ENCODE measurements at regions not wholly inside any gene's neighbourhood (a gene's known extent, or its start where the extent isn't known, plus 50 kb on each side); places are given as distances from the start of the nearest gene placed in this dataset.

- Histone ChIP-seq H3K27me3 (peaks cover 0 to 32% (median 4%) of the 10 kb centered on the region in 4 donors), H3K4me3 (no peak overlapping the region), H3K36me3 (no peaks in the 10 kb centered on the region), H3K27ac (replicated peaks in 1 of 4) (no peak overlapping the region), H3K9me3 (peaks cover 0 to 3% (median 0%) of the 10 kb centered on the region in 4 donors), H3K4me1 (no peaks in the 10 kb centered on the region)
- intact Hi-C loops (cut with DNase I): no loop called here
- no peak for TF ChIP-seq EP300 (IDR thresholded peaks at IDR 0.05)
- no peak for TF ChIP-seq CTCF (IDR thresholded peaks at IDR 0.05)
- no peak for TF ChIP-seq POLR2A (IDR thresholded peaks at IDR 0.05; ENCODE audit: low read depth)
- TF ChIP-seq POLR2AphosphoS5 (IDR thresholded peaks at IDR 0.05): no peak
- no peak for DNase-seq (ENCODE audit: extremely low spot score)
- WGBS: 55% methylated on average over 8 of the region's 8 CpGs
These were observed 77.6 kb upstream of the EYA2 start for GRCh38 chr20:46816886-46817638.

GRCh38 chr20:46820682-46821081 is 74.0 kb upstream of the EYA2 start:
- Histone ChIP-seq H3K4me3 (no peak overlapping the region), H3K27ac (replicated peaks in 1 of 4) (no peak overlapping the region), H3K27me3 (peaks cover 0 to 14% (median 0%) of the 10 kb centered on the region in 4 donors), H3K9me3 (peaks cover 0 to 8% (median 6%) of the 10 kb centered on the region in 4 donors), H3K4me1 (no peaks in the 10 kb centered on the region), H3K36me3 (no peaks in the 10 kb centered on the region)
- TF ChIP-seq EP300 (IDR thresholded peaks at IDR 0.05) (no peak), POLR2A (IDR thresholded peaks at IDR 0.05; ENCODE audit: low read depth) (no peak), CTCF (IDR thresholded peaks at IDR 0.05) (no peak), POLR2AphosphoS5 (IDR thresholded peaks at IDR 0.05) (no peak)
- intact Hi-C loops (cut with DNase I): no loop called here
- WGBS: 57% methylated on average over 3 of the region's 3 CpGs
- DNase-seq (ENCODE audit: extremely low spot score): no peak

- peaks cover 0 to 8% (median 4%) of the 10 kb centered on the region in 4 donors for H3K9me3 ChIP-seq
- H3K27ac ChIP-seq (replicated peaks in 1 of 4): no peak overlapping the region
- H3K4me3 ChIP-seq: no peak overlapping the region
- TF ChIP-seq POLR2AphosphoS5 (IDR thresholded peaks at IDR 0.05) (no peak), EP300 (IDR thresholded peaks at IDR 0.05) (no peak), POLR2A (IDR thresholded peaks at IDR 0.05; ENCODE audit: low read depth) (no peak), CTCF (IDR thresholded peaks at IDR 0.05) (no peak)
- H3K36me3 ChIP-seq: no peaks in the 10 kb centered on the region
- peaks cover 0 to 16% (median 0%) of the 10 kb centered on the region in 4 donors for H3K27me3 ChIP-seq
- intact Hi-C loops (cut with DNase I): no loop called here
- no peak for DNase-seq (ENCODE audit: extremely low spot score)
- H3K4me1 ChIP-seq: no peaks in the 10 kb centered on the region
- 58% methylated on average over 5 of the region's 5 CpGs for WGBS
These were observed 71.3 kb upstream of the EYA2 start for GRCh38 chr20:46823271-46823751.

GRCh38 chr20:46823753-46824152 is 70.9 kb upstream of the EYA2 start:
- Histone ChIP-seq H3K9me3 (peaks cover 0 to 8% (median 4%) of the 10 kb centered on the region in 4 donors), H3K27ac (replicated peaks in 1 of 4) (no peak overlapping the region), H3K4me1 (no peaks in the 10 kb centered on the region), H3K27me3 (peaks cover 0 to 16% (median 0%) of the 10 kb centered on the region in 4 donors), H3K4me3 (no peak overlapping the region), H3K36me3 (no peaks in the 10 kb centered on the region)
- 69% methylated on average over 3 of the region's 3 CpGs for WGBS
- no peak for DNase-seq (ENCODE audit: extremely low spot score)
- no peak for TF ChIP-seq CTCF (IDR thresholded peaks at IDR 0.05)
- no peak for TF ChIP-seq POLR2A (IDR thresholded peaks at IDR 0.05; ENCODE audit: low read depth)
- no peak for TF ChIP-seq EP300 (IDR thresholded peaks at IDR 0.05)
- TF ChIP-seq POLR2AphosphoS5 (IDR thresholded peaks at IDR 0.05): no peak
- intact Hi-C loops (cut with DNase I): no loop called here
